ENCODE measurements at regions not wholly inside any gene's neighbourhood (a gene's known extent, or its start where the extent isn't known, plus 50 kb on each side); places are given as distances from the start of the nearest gene placed in this dataset. TPM values are rescaled to one million over a fixed set of nuclear protein-coding genes. Genes with fewer than 3 reads are reported as not detected.

DNA sequence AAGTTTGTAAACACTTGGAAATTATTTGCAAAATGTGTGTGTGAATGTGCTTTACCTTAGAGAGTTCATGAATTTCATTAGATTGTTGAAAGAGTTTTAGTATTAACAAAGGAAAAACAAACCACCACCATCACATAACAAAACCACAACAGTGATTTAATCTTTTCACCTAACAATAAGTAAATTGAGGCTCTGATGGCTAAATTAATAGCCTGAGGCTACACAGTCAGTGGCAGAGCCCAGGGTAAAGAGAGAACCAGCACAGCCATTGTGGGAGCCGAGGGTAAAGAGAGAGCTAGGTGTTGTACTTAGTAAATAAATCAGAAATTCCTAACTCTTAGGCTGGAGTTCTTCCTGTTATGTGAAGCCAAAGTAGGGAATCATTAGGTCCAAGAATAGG, 51.2 kb upstream of the CAPRIN2 start:
- Histone ChIP-seq H2BK15ac (ENCODE audit: low read length) (no peak overlapping the region), H3K4me1 (replicated peaks in 1 of 4; ENCODE audit: control insufficient read depth in 3 of 4, insufficient read depth in 4 of 4, low read length in 3 of 4) (no peaks in the 10 kb centered on the region), H3K79me1 (ENCODE audit: low read depth, low read length) (no peaks in the 10 kb centered on the region), H3K27me3 (replicated peaks in 1 of 4; ENCODE audit: control insufficient read depth in 3 of 4, extremely low read depth in 1 of 4, insufficient read depth in 3 of 4, low read length in 3 of 4) (no peaks in the 10 kb centered on the region), H3K4ac (replicated peaks; ENCODE audit: insufficient read length, low read depth, low read length) (no peak overlapping the region), H2BK12ac (ENCODE audit: low read depth, low read length) (no peak overlapping the region), H3K23ac (ENCODE audit: insufficient read length) (no peak overlapping the region), H2BK120ac (replicated peaks; ENCODE audit: low read depth, low read length) (no peak overlapping the region), H3K4me2 (ENCODE audit: insufficient read depth in 1 of 2, low read depth in 2 of 2, low read length in 2 of 2) (no peak overlapping the region), H4K20me1 (replicated peaks in 1 of 2; ENCODE audit: control insufficient read depth in 1 of 2, insufficient read depth in 2 of 2, low read length in 2 of 2) (no peaks in the 10 kb centered on the region), H3K9me3 (ENCODE audit: insufficient read depth in 2 of 2, low read depth in 1 of 2, low read length in 1 of 2) (peaks cover 11 to 17% of the 10 kb centered on the region in 2 experiments; a peak in 3 of 4 replicates), H2BK20ac (ENCODE audit: low read length) (no peak overlapping the region), H3K9ac (replicated peaks in 1 of 4; ENCODE audit: extremely low read depth in 1 of 4, low read depth in 3 of 4, low read length in 3 of 4) (no peak overlapping the region), H3K36me3 (ENCODE audit: control insufficient read depth in 2 of 4, insufficient read depth in 4 of 4, low read length in 3 of 4) (peaks cover 0 to 26% (median 2%) of the 10 kb centered on the region in 4 experiments; a peak in 4 of 8 replicates), H3K79me2 (ENCODE audit: control insufficient read depth in 1 of 2, insufficient read depth in 2 of 2, low read length in 2 of 2) (no peaks in the 10 kb centered on the region), H2BK5ac (ENCODE audit: low read depth, low read length) (no peak overlapping the region), H3K18ac (ENCODE audit: extremely low read depth, low read length) (no peak overlapping the region), H3K4me3 (ENCODE audit: extremely low read depth in 1 of 4, insufficient read depth in 2 of 4, low read depth in 3 of 4, low read length in 4 of 4) (no peak overlapping the region), H2AK5ac (ENCODE audit: low read depth, low read length) (no peak overlapping the region), H3K23me2 (ENCODE audit: low read depth, low read length) (no peaks in the 10 kb centered on the region), H4K8ac (ENCODE audit: extremely low read depth, insufficient read depth, low read length) (no peak overlapping the region), H4K5ac (ENCODE audit: insufficient read length, low read depth, low read length) (no peak overlapping the region), H3K14ac (ENCODE audit: insufficient read length) (no peak overlapping the region), H2AFZ (ENCODE audit: low read length) (no peak overlapping the region), H3K27ac (ENCODE audit: low read depth, low read length) (no peak overlapping the region), H4K91ac (replicated peaks; ENCODE audit: insufficient read length, low read length) (no peak overlapping the region), H3K56ac (replicated peaks; ENCODE audit: insufficient read length, low read depth, low read length) (no peak overlapping the region)
- DNase-seq (ENCODE audit: low read depth in 1 of 2, low spot score in 2 of 2) (no peak), FAIRE-seq (no peak)
- ChIA-PET POLR2A (ENCODE audit: partially characterized antibody) (interaction anchor here (0.7 to 1.4 kb wide), 3 partner anchors 10 to 18 kb away, joined by 3 to 4 read pairs (median 3); no protein-coding TSS in a partner anchor), CTCF (ENCODE audit: partially characterized antibody) (interaction anchor here (1.0 to 2.6 kb wide), 6 partner anchors 16 to 192 kb away, joined by 3 to 25 read pairs (median 4); partner anchors contain the start of genes CAPRIN2 and IPO8)
- TF ChIP-seq NRF1 (IDR thresholded peaks at IDR 0.05; ENCODE audit: low read depth, low read length), result no peak
- no peak for TF ChIP-seq JUN (IDR thresholded peaks at IDR 0.05; ENCODE audit: low read depth, low read length)
- whole genome bisulfite sequencing, 2 experiments (ENCODE audit: extremely low coverage in 1 of 2, insufficient coverage in 1 of 2, insufficient read length in 1 of 2, insufficient replicate concordance in 2 of 2, low coverage in 1 of 2, low lambda C conversion rate in 2 of 2, missing lambda C conversion rate in 1 of 2), result 70% methylated on average over 1 of the region's 1 CpG; no CpG with 5 or more reads in 1 of the 2 experiments

Small RNAs in the stretch of these regions (small RNA-seq; reads per million reads assigned to genes)
- gene PPIAP44 (ENCODE audit: insufficient read depth), result not detected
